Mesenchymal stem cell (in vitro differentiated cells and primary cell): ENCODE measurements at regions not wholly inside any gene's neighbourhood (a gene's known extent, or its start where the extent isn't known, plus 50 kb on each side); places are given as distances from the start of the nearest gene placed in this dataset.
A peak's percentile ranks its signal among the peaks of the same experiment; 100 is the strongest.

Experiments used
- DNase-seq: peaks from one replicate; pipeline ENCODE4 v3.0.0-alpha.2; 2013
- H2AFZ ChIP-seq: one replicate; pipeline ENCODE4 v1.6.1; 2013; ENCODE audit warnings: low read depth, mild to moderate bottlenecking, control low read depth, inconsistent platforms, low read length, moderate library complexity
- H2AK5ac ChIP-seq: 2 replicates; pipeline ENCODE4 v1.6.1; 2013; ENCODE audit warnings: low read length, moderate library complexity, mild to moderate bottlenecking, inconsistent platforms; ENCODE audit not compliant: severe bottlenecking
- H2BK120ac ChIP-seq: one replicate; pipeline ENCODE4 v1.6.1; 2013; ENCODE audit warnings: low read depth, mild to moderate bottlenecking, inconsistent platforms, low read length, moderate library complexity
- H2BK12ac ChIP-seq, 2 experiments: one replicate each; pipeline ENCODE4 v1.6.1; 2013; ENCODE audit warnings: inconsistent platforms in 2 of 2, low read length in 2 of 2, mild to moderate bottlenecking in 2 of 2, moderate library complexity in 2 of 2, control low read depth in 1 of 2
- H2BK15ac ChIP-seq: one replicate; pipeline ENCODE4 v1.6.1; 2013; ENCODE audit warnings: mild to moderate bottlenecking, low read depth, inconsistent platforms; ENCODE audit not compliant: poor library complexity, severe bottlenecking
- H2BK5ac ChIP-seq: 2 replicates; pipeline ENCODE4 v1.6.1; 2013; ENCODE audit warnings: low read depth, mild to moderate bottlenecking, low read length, control low read depth, inconsistent platforms; ENCODE audit not compliant: poor library complexity, severe bottlenecking
- H3K14ac ChIP-seq, 2 experiments: one replicate each; pipeline ENCODE4 v1.6.1; 2013; ENCODE audit warnings: inconsistent platforms in 2 of 2, low read length in 2 of 2, control low read depth in 1 of 2, mild to moderate bottlenecking in 1 of 2, moderate library complexity in 1 of 2
- H3K18ac ChIP-seq, 2 experiments: one replicate each; pipeline ENCODE4 v1.6.1; 2013; ENCODE audit warnings: inconsistent platforms in 2 of 2, low read length in 2 of 2, control low read depth in 1 of 2, low read depth in 1 of 2, mild to moderate bottlenecking in 1 of 2
- H3K23ac ChIP-seq, 2 experiments: one replicate each; pipeline ENCODE4 v1.6.1; 2013; ENCODE audit warnings: inconsistent platforms in 2 of 2, low read length in 2 of 2, mild to moderate bottlenecking in 2 of 2, moderate library complexity in 2 of 2, control low read depth in 1 of 2
- H3K27ac ChIP-seq: 2 replicates; pipeline ENCODE4 v1.5.1; 2013; ENCODE audit warnings: mild to moderate bottlenecking, moderate library complexity, low read length, control low read depth, inconsistent platforms; ENCODE audit not compliant: poor library complexity, severe bottlenecking
- H3K27me3 ChIP-seq, 2 experiments: 2 replicates each; pipeline versions ENCODE4 v1.6.1 to v1.7.0; 2013; ENCODE audit warnings: low read length in 2 of 2, mild to moderate bottlenecking in 2 of 2, moderate library complexity in 2 of 2, control low read depth in 1 of 2, inconsistent platforms in 1 of 2; ENCODE audit not compliant: control insufficient read depth in 1 of 2, insufficient read depth in 1 of 2
- H3K36me3 ChIP-seq, 2 experiments: 2 replicates each; pipeline versions ENCODE4 v1.6.1 to v1.7.0; 2013; ENCODE audit warnings: low read length in 2 of 2, control low read depth in 1 of 2, inconsistent platforms in 1 of 2, low read depth in 1 of 2, mild to moderate bottlenecking in 1 of 2; ENCODE audit not compliant: insufficient read depth in 2 of 2, control insufficient read depth in 1 of 2
- H3K4ac ChIP-seq, 2 experiments: one replicate each; pipeline ENCODE4 v1.6.1; 2013; ENCODE audit warnings: inconsistent platforms in 2 of 2, low read length in 2 of 2, mild to moderate bottlenecking in 2 of 2, moderate library complexity in 2 of 2, control low read depth in 1 of 2, low read depth in 1 of 2
- H3K4me1 ChIP-seq: 2 replicates; pipeline ENCODE4 v1.6.1; 2013; ENCODE audit warnings: low read depth, low read length, control low read depth; ENCODE audit not compliant: control insufficient read depth, insufficient read depth
- H3K4me2 ChIP-seq: 2 replicates; pipeline ENCODE4 v1.6.1; 2013; ENCODE audit warnings: low read length, mild to moderate bottlenecking, inconsistent platforms; ENCODE audit not compliant: poor library complexity, severe bottlenecking
- H3K4me3 ChIP-seq, 2 experiments: 2 replicates each; pipeline versions ENCODE4 v1.5.1 to v1.7.0; 2013; ENCODE audit warnings: low read length in 2 of 2, mild to moderate bottlenecking in 2 of 2, control low read depth in 1 of 2, low read depth in 1 of 2; ENCODE audit not compliant: insufficient read depth in 1 of 2
- H3K79me1 ChIP-seq: replicated peaks from 2 replicates; pipeline ENCODE4 v1.6.1; 2013; ENCODE audit warnings: mild to moderate bottlenecking, control low read depth, low read length, inconsistent platforms; ENCODE audit not compliant: poor library complexity, severe bottlenecking
- H3K9ac ChIP-seq: 2 replicates; pipeline ENCODE4 v1.7.0; 2013; ENCODE audit warnings: mild to moderate bottlenecking, low read length, moderate library complexity
- H3K9me3 ChIP-seq: 2 replicates; pipeline ENCODE4 v1.7.0; 2013; ENCODE audit warnings: mild to moderate bottlenecking, low read length; ENCODE audit not compliant: control insufficient read depth
- H4K8ac ChIP-seq: one replicate; pipeline ENCODE4 v1.6.1; 2013; ENCODE audit warnings: inconsistent platforms, mild to moderate bottlenecking, low read length, moderate library complexity
- H4K91ac ChIP-seq: one replicate; pipeline ENCODE4 v1.6.1; 2013; ENCODE audit warnings: mild to moderate bottlenecking, low read length, inconsistent platforms
- WGBS: methylation state at CpG from one replicate; pipeline ENCODE4 v1.1.7; 2013; ENCODE audit warnings: mixed read lengths; 5-methylcytosine and 5-hydroxymethylcytosine counted together

GRCh38 chr18:29434650-29435049, 1257.7 kb upstream of the CDH2 start:
- Histone ChIP-seq H4K8ac (no peak overlapping the region), H2AK5ac (no peak overlapping the region), H3K18ac (no peak overlapping the region), H2BK5ac (no peak overlapping the region), H3K4me2 (no peak overlapping the region), H3K14ac (no peak overlapping the region), H4K91ac (no peak overlapping the region), H3K4me1 (no peaks in the 10 kb centered on the region), H3K27me3 (no peaks in the 10 kb centered on the region), H3K27ac (no peak overlapping the region), H2AFZ (no peak overlapping the region), H3K23ac (no peak overlapping the region), H3K9me3 (peaks cover 30% of the 10 kb centered on the region), H2BK120ac (no peak overlapping the region), H3K4ac (no peak overlapping the region), H3K4me3 (no peak overlapping the region), H3K36me3 (no peaks in the 10 kb centered on the region), H3K9ac (no peak overlapping the region), H3K79me1 (no peaks in the 10 kb centered on the region), H2BK12ac (no peak overlapping the region), H2BK15ac (no peak overlapping the region)
- peak; percentile 3 for DNase-seq
- 50% methylated on average over 1 of the region's 4 CpGs for WGBS

GRCh38 chr18:29430416-29430815, 1253.5 kb upstream of the CDH2 start:
- Histone ChIP-seq H3K9me3 (peaks cover 52% of the 10 kb centered on the region), H2AK5ac (no peak overlapping the region), H3K14ac (no peak overlapping the region), H3K27ac (no peak overlapping the region), H3K27me3 (no peaks in the 10 kb centered on the region), H3K4me1 (no peaks in the 10 kb centered on the region), H3K18ac (no peak overlapping the region), H2BK120ac (no peak overlapping the region), H3K9ac (no peak overlapping the region), H2BK5ac (no peak overlapping the region), H3K36me3 (no peaks in the 10 kb centered on the region), H3K79me1 (no peaks in the 10 kb centered on the region), H4K91ac (no peak overlapping the region), H2BK12ac (no peak overlapping the region), H3K4me2 (no peak overlapping the region), H4K8ac (no peak overlapping the region), H3K23ac (no peak overlapping the region), H3K4me3 (no peak overlapping the region), H2BK15ac (no peak overlapping the region), H2AFZ (no peak overlapping the region), H3K4ac (no peak overlapping the region)
- peak; percentile 9 for DNase-seq

GRCh38 chr18:29418136-29418535, 1241.2 kb upstream of the CDH2 start:
- H3K4ac ChIP-seq: no peak overlapping the region
- no peaks in the 10 kb centered on the region for H3K36me3 ChIP-seq
- no peak overlapping the region for H2BK5ac ChIP-seq
- H3K14ac ChIP-seq: no peak overlapping the region
- H3K27ac ChIP-seq: no peak overlapping the region
- no peak overlapping the region for H3K18ac ChIP-seq
- no peak overlapping the region for H2BK15ac ChIP-seq
- H3K9me3 ChIP-seq: peaks cover 3% of the 10 kb centered on the region
- DNase-seq: peak; percentile 79
- no peaks in the 10 kb centered on the region for H3K4me1 ChIP-seq
- H2BK12ac ChIP-seq: no peak overlapping the region
- H3K4me3 ChIP-seq: no peak overlapping the region
- no peak overlapping the region for H2AFZ ChIP-seq
- no peak overlapping the region for H2BK120ac ChIP-seq
- H3K4me2 ChIP-seq: no peak overlapping the region
- no peak overlapping the region for H2AK5ac ChIP-seq
- no peaks in the 10 kb centered on the region for H3K79me1 ChIP-seq
- no peak overlapping the region for H4K8ac ChIP-seq
- H3K9ac ChIP-seq: peak overlapping the region; percentile 80
- H3K27me3 ChIP-seq: no peaks in the 10 kb centered on the region
- no peak overlapping the region for H3K23ac ChIP-seq
- H4K91ac ChIP-seq: no peak overlapping the region

GRCh38 chr18:29406996-29407395, 1230.1 kb upstream of the CDH2 start:
- Histone ChIP-seq H3K36me3 (no peaks in the 10 kb centered on the region), H3K4ac (no peak overlapping the region), H3K9ac (no peak overlapping the region), H3K4me2 (no peak overlapping the region), H3K79me1 (no peaks in the 10 kb centered on the region), H3K18ac (no peak overlapping the region), H3K4me1 (no peaks in the 10 kb centered on the region), H2BK5ac (no peak overlapping the region), H2BK12ac (no peak overlapping the region), H2AK5ac (no peak overlapping the region), H3K27me3 (no peaks in the 10 kb centered on the region), H3K9me3 (no peaks in the 10 kb centered on the region), H3K23ac (no peak overlapping the region), H3K27ac (no peak overlapping the region), H4K91ac (no peak overlapping the region), H4K8ac (no peak overlapping the region), H2AFZ (no peak overlapping the region), H3K14ac (no peak overlapping the region), H2BK120ac (no peak overlapping the region), H2BK15ac (no peak overlapping the region), H3K4me3 (no peak overlapping the region)
- WGBS: no CpG with 5 or more reads among the region's 1 CpG
- no peak for DNase-seq
